Upper lobe of right lung (tissue), 1 donor: ENCODE measurements at regions not wholly inside any gene's neighbourhood (a gene's known extent, or its start where the extent isn't known, plus 50 kb on each side); places are given as distances from the start of the nearest gene placed in this dataset.

Source experiments
- ATAC-seq: fragments of 200-7000 bp; cut with Tn5 transposase; one replicate; pipeline ENCODE4 v1.9.1; 2020; ENCODE audit warnings: mild to moderate bottlenecking, moderate library complexity
- DNase-seq: peaks from one replicate; pipeline ENCODE4 v3.0.0-alpha.2; 2020
- H3K27ac ChIP-seq: fragments of 200-600 bp; one replicate; pipeline ENCODE4 v1.8.0; 2022
- H3K27me3 ChIP-seq: fragments of 200-600 bp; one replicate; pipeline ENCODE4 v1.8.0; 2022; ENCODE audit warnings: mild to moderate bottlenecking
- H3K36me3 ChIP-seq: fragments of 200-600 bp; one replicate; pipeline ENCODE4 v1.8.0; 2022
- H3K4me1 ChIP-seq: fragments of 200-600 bp; one replicate; pipeline ENCODE4 v1.8.0; 2022
- H3K4me3 ChIP-seq: fragments of 200-600 bp; one replicate; pipeline ENCODE4 v1.8.0; 2022; ENCODE audit warnings: mild to moderate bottlenecking
- H3K9me3 ChIP-seq: fragments of 200-600 bp; one replicate; pipeline ENCODE4 v1.8.0; 2022
- CTCF ChIP-seq: fragments of 200-600 bp; IDR thresholded peaks from one replicate; pipeline ENCODE4 v1.8.0; 2022; ENCODE audit warnings: antibody characterized with exemption
- intact Hi-C: fragments of 100-400 bp; cut with DNase I; formaldehyde crosslinking; loops from one replicate; pipeline ENCODE4 v1.11.0; 2022
- donor health status: DM: no; HTN: yes; CAD: no; lungs with severe emphysema.

GRCh38 chr17:70683936-70684335 lies 514.6 kb downstream of the KCNJ2 start:
- no peaks in the 10 kb centered on the region for H3K4me1 ChIP-seq
- H3K36me3 ChIP-seq, result no peaks in the 10 kb centered on the region
- no peak for DNase-seq
- H3K27me3 ChIP-seq, result no peaks in the 10 kb centered on the region
- H3K4me3 ChIP-seq, result no peak overlapping the region
- H3K27ac ChIP-seq, result no peak overlapping the region
- no peaks in the 10 kb centered on the region for H3K9me3 ChIP-seq
- TF ChIP-seq CTCF, result no peak
- ATAC-seq, result no peak
- intact Hi-C loops, result no loop called here

GRCh38 chr17:70687421-70687820 lies 518.1 kb downstream of the KCNJ2 start:
- H3K4me3 ChIP-seq, result no peak overlapping the region
- H3K9me3 ChIP-seq, result no peaks in the 10 kb centered on the region
- H3K36me3 ChIP-seq, result no peaks in the 10 kb centered on the region
- no peak for TF ChIP-seq CTCF
- ATAC-seq (no peak), DNase-seq (no peak)
- no peaks in the 10 kb centered on the region for H3K4me1 ChIP-seq
- no peaks in the 10 kb centered on the region for H3K27me3 ChIP-seq
- H3K27ac ChIP-seq, result no peak overlapping the region
- intact Hi-C loops, result no loop called here

- no peak for ATAC-seq
- TF ChIP-seq CTCF, result no peak
Observed at GRCh38 chr17:70691150-70691549, 521.8 kb downstream of the KCNJ2 start.

GRCh38 chr17:70699408-70699807 lies 530.1 kb downstream of the KCNJ2 start:
- H3K9me3 ChIP-seq, result no peaks in the 10 kb centered on the region
- no peaks in the 10 kb centered on the region for H3K4me1 ChIP-seq
- no peaks in the 10 kb centered on the region for H3K27me3 ChIP-seq
- no peaks in the 10 kb centered on the region for H3K36me3 ChIP-seq
- no peak overlapping the region for H3K27ac ChIP-seq
- no peak overlapping the region for H3K4me3 ChIP-seq
- ATAC-seq, result no peak
- intact Hi-C loops, result no loop called here
- TF ChIP-seq CTCF, result no peak
- no peak for DNase-seq

More at GRCh38 chr17:70691150-70691549, 521.8 kb downstream of the KCNJ2 start:
- Histone ChIP-seq H3K9me3 (no peaks in the 10 kb centered on the region), H3K4me1 (no peaks in the 10 kb centered on the region), H3K27ac (no peak overlapping the region), H3K4me3 (no peak overlapping the region), H3K36me3 (no peaks in the 10 kb centered on the region), H3K27me3 (no peaks in the 10 kb centered on the region)
- no peak for DNase-seq
- intact Hi-C loops, result no loop called here

- Histone ChIP-seq H3K9me3 (no peaks in the 10 kb centered on the region), H3K4me1 (no peaks in the 10 kb centered on the region), H3K27me3 (peaks cover 3% of the 10 kb centered on the region), H3K4me3 (no peak overlapping the region), H3K36me3 (no peaks in the 10 kb centered on the region), H3K27ac (no peak overlapping the region)
- intact Hi-C loops, result no loop called here
- DNase-seq, result no peak
- no peak for ATAC-seq
- no peak for TF ChIP-seq CTCF
Observed at GRCh38 chr17:70702683-70703255, 533.4 kb downstream of the KCNJ2 start.

- Histone ChIP-seq H3K36me3 (no peaks in the 10 kb centered on the region), H3K27ac (no peak overlapping the region), H3K27me3 (peaks cover 7% of the 10 kb centered on the region), H3K4me1 (no peaks in the 10 kb centered on the region), H3K9me3 (no peaks in the 10 kb centered on the region), H3K4me3 (no peak overlapping the region)
- no peak for DNase-seq
- ATAC-seq, result no peak
- TF ChIP-seq CTCF, result no peak
- intact Hi-C loops, result no loop called here
Observed at GRCh38 chr17:70709596-70709995, 540.3 kb downstream of the KCNJ2 start.
